Fibroblast of pulmonary artery (primary cell): ENCODE measurements at regions not wholly inside any gene's neighbourhood (a gene's known extent, or its start where the extent isn't known, plus 50 kb on each side); places are given as distances from the start of the nearest gene placed in this dataset.
"Not testable (repeated sequence)": the region's sequence is repeated elsewhere in the genome, so short reads cannot be mapped to it uniquely, and the experiment has no call there.

Experiments
- DNase-seq: peaks from one replicate; pipeline ENCODE4 v3.0.0-alpha.2; 2010; ENCODE audit warnings: low read depth
- H3K4me3 ChIP-seq: replicated peaks from 2 replicates; pipeline ENCODE4 v1.5.1; 2011; ENCODE audit warnings: low read depth, mild to moderate bottlenecking, control low read depth, low read length, moderate library complexity
- TF ChIP-seq, protein P1 (sequence below): IDR thresholded peaks from 2 replicates; pipeline ENCODE4 v1.5.1; 2011; ENCODE audit warnings: mild to moderate bottlenecking, control low read depth, low read length, inconsistent platforms; ENCODE audit errors: missing control alignments

DNA sequence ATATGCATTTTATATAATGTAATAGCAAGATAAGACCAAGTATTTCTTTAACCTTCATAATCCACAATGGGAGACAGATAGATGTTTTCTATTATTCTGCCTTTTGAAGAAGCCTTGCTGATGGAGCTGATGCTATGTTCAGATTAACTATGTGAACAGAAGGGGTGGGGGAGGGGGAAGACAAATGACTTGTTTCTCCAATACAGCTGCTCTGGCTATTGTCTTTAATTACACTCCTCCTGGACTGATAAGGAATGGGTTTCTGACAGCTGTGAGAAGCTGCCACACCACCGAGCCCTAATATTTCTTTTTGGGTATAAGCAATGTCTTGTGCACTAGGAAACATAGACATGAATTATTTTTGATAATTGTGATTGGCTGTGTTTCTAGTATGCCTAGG, 62.0 kb downstream of the CAVIN4 start:
- TF ChIP-seq, protein P1, sequence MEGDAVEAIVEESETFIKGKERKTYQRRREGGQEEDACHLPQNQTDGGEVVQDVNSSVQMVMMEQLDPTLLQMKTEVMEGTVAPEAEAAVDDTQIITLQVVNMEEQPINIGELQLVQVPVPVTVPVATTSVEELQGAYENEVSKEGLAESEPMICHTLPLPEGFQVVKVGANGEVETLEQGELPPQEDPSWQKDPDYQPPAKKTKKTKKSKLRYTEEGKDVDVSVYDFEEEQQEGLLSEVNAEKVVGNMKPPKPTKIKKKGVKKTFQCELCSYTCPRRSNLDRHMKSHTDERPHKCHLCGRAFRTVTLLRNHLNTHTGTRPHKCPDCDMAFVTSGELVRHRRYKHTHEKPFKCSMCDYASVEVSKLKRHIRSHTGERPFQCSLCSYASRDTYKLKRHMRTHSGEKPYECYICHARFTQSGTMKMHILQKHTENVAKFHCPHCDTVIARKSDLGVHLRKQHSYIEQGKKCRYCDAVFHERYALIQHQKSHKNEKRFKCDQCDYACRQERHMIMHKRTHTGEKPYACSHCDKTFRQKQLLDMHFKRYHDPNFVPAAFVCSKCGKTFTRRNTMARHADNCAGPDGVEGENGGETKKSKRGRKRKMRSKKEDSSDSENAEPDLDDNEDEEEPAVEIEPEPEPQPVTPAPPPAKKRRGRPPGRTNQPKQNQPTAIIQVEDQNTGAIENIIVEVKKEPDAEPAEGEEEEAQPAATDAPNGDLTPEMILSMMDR, result no peak
- DNase-seq, result no peak
- no peak overlapping the region for H3K4me3 ChIP-seq

DNA sequence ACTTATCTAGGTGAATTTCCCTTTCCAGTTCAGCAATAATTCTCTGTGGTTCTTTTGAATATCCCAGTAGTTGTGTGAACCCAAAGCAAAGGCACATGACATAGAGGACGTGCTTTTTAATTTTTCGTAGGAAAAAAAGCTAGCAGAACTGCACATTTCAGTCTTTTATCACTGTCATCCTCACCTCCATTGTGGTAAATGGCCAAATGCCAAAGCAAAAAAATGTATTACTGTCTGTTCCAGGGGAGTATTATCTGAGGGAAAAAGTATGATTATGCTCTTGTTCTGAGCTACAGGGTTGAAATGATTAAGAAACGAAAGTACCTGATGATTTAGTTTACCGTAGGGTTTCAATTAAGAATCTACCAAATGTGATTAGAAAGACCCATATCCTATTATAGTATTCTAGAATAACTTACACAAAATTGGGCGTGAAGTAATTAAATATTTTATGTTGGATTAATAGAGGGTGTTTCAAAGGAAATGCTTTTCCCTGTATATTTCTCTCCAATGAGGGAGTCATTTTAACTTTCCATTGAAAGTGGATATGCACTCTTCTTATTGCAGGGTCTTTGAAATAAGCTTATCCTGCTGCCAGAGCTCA, 62.7 kb downstream of the CAVIN4 start:
- DNase-seq, result no peak
- TF ChIP-seq, protein P1, result no peak
- H3K4me3 ChIP-seq, result no peak overlapping the region

DNA sequence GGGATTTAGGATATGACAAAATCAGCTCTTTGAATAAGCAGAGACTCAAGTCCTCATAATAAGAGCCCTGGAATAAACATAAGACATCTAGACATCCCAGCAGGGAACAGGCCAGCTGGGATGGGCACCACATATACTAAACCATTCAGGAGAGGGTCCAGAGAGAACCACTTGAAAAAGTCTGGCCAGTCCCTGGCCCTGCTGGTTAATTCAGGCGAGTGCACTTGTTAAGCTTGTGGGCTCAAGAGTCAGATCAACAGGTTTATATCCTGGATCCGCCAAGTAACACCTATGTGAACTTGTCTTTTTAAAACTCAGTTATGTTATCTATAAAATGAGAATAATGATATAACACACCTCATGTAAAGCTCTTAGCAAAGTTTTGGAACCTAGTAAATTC, 63.3 kb downstream of the CAVIN4 start:
- TF ChIP-seq, protein P1, result no peak
- no peak overlapping the region for H3K4me3 ChIP-seq
- no peak for DNase-seq

DNA sequence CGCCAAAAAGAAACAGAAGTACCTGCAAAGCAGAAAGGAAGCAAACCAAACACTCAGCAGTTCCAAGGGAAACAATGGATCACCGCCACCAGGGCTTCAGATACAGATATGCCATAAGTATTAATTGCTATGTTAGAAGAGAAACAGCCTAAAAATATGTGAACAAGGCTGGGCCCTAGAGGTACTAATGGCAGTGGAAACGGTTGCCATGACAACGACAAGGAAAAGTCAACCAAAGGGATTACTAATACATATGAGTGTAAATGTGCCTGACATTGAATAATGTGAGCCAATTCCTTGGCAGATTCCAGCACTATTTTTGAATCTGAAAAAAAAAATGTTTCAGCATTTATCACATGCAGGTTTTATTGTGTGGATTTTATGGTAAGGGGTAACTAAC, 75.0 kb downstream of the CAVIN4 start:
- TF ChIP-seq, protein P1, result no peak
- DNase-seq, result no peak
- H3K4me3 ChIP-seq, result no peak overlapping the region

DNA sequence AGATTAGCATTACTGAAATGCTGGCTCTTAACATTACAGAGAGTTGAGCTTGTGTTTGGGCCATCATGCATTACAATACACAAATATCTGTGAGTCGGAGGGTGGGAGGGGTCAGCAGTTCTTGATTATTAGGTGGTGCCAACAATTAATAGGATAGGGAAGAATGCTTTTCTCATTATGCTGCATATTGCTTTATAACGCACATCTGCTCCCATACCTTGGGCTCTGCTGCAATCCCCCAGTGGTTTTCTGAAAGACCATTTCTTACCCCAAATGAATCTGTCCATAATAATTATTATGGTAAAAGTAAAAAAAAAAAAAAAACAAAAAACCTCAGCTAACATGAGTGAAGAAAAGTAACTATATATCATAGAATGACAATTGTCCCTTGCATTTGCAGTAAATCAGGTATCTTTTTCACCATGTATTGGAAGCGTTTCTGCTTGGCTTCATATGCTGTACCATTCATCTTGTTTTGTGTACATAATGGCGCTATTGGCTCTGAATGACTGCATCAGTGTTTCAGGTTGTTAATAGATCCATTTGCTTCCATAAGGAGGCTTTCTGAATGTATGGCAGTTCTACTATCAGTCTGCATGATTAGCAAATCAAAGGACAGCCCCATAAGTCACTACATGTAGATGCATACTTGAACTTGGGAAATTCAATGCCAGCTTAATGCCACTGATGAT, 75.9 kb downstream of the CAVIN4 start:
- TF ChIP-seq, protein P1, result no peak
- no peak for DNase-seq
- no peak overlapping the region for H3K4me3 ChIP-seq

DNA sequence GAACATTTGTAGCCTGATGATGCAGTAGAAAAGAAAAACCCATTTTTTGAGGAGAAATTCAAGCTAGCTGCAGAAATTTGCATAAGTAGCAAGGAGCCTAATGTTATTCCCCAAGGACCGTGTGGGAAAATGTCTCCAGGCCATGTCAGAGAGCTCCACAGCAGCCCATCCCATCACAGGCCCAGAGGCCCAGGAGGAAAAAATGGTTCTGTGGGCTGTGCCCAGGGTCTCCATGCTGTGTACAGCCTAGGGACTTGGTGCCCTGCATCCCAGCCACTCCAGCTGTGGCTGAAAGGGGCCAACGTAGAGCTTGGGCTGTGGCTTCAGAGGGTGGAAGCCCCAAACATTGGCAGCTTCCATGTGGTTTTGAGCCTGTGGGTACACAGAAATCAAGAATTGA, 79.0 kb downstream of the CAVIN4 start:
- not testable (repeated sequence) for DNase-seq, H3K4me3 ChIP-seq

DNA sequence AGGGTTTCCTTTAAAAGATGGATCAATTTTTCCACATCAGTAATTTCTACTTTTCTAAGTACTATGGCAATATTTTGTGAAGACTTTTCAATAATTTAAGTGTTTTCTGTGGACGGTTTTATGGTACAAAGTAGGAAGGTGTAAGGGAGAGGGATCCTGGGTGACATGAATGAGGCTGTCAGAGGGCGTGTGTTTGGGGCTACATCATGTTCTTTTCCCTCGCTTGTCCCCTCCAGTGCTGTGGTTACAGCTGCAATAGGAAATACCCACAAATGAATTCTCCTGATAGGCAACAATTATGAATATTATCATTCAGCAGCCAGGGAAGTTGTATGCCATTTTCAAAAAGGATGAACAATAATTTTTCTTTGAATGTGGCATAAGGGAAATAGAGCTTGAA, 83.8 kb downstream of the CAVIN4 start:
- no peak overlapping the region for H3K4me3 ChIP-seq
- TF ChIP-seq, protein P1, result no peak

More for the DNA sequence above, 83.8 kb downstream of the CAVIN4 start:
- DNase-seq, result no peak
